HG03442 (cell line): ENCODE measurements at regions not wholly inside any gene's neighbourhood (a gene's known extent, or its start where the extent isn't known, plus 50 kb on each side); places are given as distances from the start of the nearest gene placed in this dataset.
"Not testable (repeated sequence)": the region's sequence is repeated elsewhere in the genome, so short reads cannot be mapped to it uniquely, and the experiment has no call there.

Source experiments
- ATAC-seq: cut with Tn5 transposase; IDR thresholded peaks from one replicate; pipeline ENCODE4 v1.9.1; 2021; ENCODE audit warnings: mild to moderate bottlenecking, moderate library complexity; ENCODE audit not compliant: unreplicated experiment

DNA sequence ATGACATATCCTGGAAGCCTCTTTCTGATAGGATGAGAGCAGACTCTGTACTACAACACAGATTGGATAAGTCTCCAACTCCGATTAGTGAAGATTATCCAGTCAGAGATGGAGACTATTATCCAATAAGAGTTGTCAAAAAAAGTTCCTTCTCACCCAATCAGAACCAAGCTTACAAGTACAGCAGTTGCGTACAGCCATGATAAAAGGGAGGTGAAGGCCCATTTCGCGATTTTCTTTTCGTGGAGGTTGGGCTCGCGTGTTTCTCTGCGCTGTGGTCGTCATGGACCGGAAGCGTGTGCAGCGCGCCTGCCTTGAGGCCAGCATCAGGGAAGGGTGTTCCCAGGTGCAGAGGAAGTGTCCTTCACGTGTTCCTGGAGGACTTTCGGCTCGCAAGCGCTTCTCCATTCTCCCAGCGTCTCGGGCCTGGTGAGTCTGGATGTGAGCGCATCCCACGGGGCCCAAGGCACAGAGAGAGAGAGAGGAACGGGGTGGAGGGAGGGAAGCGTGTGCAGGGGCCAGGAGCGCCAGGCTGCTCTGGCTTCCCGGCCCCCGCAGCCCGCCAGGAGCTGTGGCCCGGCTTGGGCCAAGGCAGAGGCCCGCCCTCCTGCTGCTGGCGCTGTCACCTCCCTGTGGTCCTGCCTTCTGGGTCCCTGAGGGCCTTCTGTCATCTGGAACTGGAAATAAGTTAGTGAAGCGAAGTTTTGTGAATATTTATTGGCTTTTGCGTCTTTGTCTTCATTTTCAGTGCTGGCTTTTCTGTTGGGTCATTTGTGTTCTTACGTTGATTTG is 53.9 kb downstream of the CDRT15L2 start:
- not testable (repeated sequence) for ATAC-seq

DNA sequence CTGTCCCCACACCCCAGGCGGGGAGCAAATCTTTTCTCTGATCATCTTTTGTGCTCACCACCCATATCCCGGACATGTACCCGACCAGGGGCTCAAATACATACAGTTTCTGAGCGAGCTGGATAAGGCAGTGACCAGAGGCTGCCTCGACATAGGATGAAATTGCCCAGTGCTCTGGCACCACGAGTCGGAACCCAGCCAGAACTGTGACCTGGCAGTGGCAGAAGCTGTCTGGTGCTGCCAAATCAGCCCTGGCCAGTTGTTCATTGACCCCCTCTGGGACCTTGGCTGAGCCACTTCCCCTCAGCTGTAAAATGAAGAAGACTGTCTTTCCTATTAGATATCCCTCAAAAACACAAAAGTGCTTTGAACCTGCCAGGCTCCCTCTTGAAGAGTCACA is 60.6 kb downstream of the CDRT15L2 start:
- not testable (repeated sequence) for ATAC-seq

DNA sequence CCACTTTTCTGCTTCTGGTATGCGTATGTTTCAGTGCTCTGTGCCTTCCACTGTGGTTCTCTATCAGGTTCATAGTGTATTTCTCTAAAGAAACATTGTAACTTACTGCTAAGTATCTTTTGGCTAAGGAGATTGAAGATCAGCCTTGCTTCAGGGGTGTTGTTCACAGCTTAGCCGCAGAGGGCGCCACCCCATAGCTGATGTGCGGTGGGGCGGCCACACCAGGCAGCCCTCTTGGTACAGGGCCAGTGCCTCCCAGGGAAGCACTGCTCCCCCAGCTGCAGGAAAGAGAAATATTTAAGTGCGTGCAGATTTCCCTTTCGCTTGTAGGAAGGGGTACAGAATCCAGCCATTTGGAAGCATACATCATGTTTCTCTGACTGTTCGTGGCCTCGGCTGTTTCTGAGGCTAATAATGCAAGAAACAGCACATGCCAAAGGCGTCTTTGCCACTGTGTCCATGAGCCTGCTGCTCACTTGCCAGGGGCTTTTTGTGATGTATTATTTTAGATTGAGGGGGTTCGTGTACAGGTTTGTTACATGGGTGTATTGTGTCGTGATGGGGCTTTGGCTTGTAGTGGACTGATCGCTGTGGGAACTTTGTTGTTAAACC is 67.2 kb downstream of the CDRT15L2 start:
- ATAC-seq: not testable (repeated sequence)

DNA sequence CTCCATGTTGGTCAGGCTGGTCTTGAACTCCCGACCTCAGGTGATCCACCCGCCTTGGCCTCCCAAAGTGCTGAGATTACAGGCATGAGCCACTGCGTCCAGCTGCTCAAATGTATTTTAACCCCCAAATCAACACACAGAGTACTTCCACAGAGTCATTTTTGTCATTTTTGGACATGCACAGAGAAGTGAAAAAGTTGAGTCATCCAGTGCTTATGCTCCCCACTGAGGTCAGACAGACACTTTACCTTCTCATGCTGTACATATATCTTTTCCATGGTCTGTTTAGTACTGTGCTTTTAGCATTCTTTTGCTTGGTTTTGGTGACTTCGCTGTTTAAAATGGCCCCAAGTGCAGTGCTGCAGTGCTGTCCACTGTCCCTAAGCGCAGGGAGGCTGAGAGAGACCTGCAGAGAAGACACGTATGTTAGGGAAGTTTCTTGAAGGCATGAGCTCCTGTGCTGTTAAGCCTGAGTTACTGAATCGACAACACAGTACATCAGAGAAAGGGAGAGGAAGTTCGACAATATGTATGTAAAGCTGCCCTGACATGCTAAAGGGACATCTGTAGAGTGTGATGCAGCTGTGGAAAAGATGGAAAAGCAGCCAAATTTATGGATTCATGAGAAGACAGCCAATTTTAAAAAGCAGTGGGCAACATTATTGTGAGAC is 69.7 kb downstream of the CDRT15L2 start:
- ATAC-seq: peak; percentile 82

DNA sequence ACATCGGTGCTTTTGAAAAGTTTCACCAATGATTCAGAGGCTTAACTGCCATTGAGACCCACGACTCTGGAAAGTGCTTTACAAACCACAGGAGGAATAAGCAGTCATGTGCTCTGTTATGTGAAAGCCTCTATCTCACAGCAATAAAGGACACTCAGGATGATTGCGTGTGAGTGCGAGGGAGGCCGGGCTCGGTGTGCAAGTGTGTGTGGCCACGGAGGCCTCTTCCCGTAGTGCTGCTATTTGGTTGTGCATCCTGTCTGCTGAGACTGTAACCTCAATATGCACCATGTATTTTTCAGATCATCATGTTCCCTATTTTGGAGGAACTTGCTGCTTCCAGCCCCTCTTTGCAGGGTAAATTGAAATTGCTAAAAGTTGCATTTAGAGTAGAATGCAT is 71.5 kb downstream of the CDRT15L2 start:
- not testable (repeated sequence) for ATAC-seq

DNA sequence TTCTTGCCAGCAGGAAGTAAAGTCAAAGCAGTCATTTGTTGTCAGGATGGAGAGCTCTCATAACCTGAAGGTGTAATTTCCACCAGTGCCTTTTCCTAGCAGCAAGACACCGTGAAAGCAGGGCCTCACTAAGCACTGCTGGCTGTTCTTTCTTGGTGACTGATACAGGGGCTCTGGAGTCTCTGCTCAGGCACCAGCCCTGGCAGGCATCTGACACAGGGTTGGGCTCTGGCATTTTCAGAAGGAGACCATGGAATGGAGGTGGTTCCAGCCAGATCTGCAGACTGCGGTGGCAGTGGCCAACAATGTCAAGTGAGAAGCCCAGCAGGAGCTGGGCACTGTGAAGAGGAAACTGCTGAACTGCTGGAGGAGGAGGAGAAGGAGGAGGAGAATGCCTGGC is 72.2 kb downstream of the CDRT15L2 start:
- ATAC-seq: not testable (repeated sequence)

DNA sequence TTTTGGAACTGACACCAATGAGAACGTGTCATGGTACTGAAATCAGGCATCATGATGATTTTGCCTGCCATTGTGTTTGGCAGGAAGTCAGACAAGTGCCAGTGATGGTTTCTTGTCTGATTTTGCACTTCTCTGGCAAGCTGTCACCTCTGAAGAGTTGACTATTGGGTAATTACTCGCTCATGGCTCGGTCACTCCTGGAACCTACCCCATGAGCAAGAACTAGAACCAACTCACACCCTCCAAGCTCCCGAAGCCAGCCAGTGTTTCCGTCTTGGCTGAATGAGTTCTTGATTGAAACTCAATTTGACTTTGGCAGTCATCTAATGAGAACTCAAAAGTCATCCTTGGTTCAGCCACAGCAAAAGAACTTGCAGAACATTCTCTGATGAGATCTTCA is 73.9 kb downstream of the CDRT15L2 start:
- not testable (repeated sequence) for ATAC-seq

DNA sequence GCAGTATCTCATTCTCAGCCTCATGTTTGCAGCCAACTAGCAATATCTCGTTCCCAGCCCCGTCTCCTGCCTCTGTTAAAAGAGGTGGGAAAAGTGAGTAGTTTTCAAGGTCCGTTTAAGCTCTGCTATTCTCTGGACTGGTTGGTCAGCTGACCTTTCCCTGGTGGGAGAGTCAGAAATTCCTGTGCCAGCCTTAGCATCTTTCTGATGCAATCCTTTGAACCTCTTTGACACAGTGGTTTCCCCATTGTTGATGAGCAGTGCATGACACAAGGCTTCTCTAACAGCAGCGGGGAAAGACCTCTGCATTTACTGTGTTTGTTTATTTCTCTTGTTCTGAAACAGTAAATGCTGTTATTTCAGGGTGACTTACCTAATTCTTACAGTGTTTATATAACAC is 74.6 kb downstream of the CDRT15L2 start:
- not testable (repeated sequence) for ATAC-seq

DNA sequence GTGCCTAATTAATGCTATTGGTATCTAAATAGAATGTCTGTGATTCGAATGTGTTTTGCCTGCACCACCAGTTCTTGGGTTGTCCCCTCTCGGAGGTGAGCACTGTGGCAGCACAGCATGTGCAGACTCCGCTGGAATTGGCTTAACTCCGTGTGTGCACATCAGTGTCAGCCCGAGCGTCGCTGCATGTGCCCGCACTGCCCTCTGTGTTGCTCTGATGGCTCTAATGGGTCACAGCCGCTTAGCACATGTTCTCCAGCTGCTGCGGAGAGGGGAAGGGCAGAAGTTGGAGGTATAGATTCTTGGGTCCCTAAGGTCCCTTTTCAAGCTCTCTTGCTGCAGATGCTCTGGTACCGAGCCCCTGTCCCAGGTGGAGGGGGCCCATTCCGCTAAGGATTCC is 75.1 kb downstream of the CDRT15L2 start:
- not testable (repeated sequence) for ATAC-seq

DNA sequence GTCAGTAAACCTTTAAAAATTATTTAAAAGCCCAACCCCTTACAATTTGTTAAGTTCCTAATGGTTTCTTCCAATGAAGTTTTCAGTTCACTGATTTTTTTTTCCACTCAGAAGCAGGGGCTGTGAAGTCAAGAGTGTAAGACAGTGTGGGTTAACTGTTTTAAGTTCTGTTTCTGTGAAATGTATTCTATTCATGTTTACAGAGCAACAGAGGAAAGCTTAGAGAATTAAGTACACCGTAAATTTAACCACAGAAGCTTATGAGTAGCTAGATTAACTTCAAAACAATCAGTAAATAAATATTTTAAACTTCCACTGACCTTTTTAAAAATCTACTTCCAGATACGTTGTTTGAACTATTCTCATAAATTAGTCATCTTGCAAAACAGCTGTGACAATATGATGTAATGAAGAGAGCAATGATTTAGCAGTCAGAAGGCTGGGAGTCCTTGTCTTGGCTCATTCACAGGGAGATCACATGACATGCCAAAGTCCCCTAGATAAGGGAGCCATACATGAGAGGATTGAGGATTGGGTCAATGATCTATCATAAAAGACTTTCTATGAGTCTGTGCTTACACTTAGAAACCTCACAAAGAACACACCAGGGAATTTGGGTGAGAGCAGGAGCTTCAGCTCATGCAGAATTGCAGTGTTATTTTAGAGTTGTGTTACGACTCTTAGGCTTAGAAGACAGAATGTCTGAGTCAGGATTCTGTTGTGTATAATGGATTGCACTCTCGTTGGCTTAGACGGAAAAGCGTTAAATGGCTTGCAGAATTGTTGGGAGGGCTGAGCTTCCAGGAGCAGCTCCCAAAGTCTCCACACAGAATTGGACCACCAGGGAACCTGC is 85.8 kb downstream of the CDRT15L2 start:
- not testable (repeated sequence) for ATAC-seq

DNA sequence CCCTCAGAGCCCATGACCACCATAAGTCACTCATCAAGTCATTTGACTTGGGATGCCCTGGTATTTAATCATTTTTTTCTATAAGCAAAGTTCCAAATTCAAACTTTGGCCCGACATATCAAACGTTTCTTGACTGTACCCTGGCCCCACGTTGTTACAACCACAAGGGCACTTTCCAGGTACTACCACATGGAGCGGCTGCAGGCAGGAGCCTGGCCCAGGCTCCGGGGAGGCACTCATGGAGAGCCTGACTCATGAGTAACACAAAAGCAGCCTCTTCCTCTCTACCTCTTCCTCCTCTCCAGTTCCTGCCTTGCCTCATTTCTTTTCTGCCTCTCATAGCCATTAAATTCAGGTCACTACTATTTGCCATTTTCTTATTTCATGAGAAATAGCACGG is 87.2 kb downstream of the CDRT15L2 start:
- not testable (repeated sequence) for ATAC-seq

DNA sequence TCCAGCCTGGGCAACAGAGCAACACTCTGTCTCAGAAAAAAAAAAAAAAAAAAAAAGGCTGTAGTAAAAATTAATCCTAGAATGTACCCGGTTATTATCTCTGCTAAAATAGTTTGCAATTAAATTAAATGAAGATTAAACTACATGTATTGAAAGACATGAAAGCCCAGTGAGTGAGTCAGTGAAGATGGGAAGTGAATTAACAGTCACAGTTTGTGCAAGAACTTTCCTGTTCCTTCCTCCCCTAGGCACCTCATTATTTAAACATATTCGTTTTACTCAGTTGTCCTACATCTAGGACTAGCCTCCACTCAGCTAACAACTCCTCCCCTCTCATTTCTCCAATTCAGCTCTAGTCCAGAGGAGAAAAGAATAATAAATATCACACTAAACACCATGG is 88.2 kb downstream of the CDRT15L2 start:
- not testable (repeated sequence) for ATAC-seq

DNA sequence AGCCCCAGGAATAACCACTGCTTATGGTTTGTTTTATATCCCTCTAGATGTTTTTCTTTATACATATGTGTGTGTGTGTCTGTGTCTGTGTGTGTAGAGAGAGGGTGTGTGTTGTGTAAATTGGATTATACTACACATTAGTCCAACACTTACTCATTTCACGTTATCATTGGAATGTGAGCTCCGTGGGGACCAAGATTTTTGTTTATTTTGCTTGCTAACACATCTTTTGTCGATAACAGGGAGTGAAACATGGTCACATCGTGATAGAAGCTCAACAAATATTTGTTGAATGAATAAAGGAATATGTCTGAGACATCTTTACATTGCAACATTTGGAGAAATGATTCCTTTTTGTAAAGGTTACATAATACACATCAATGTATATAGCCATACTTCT is 88.8 kb downstream of the CDRT15L2 start:
- ATAC-seq: not testable (repeated sequence)

DNA sequence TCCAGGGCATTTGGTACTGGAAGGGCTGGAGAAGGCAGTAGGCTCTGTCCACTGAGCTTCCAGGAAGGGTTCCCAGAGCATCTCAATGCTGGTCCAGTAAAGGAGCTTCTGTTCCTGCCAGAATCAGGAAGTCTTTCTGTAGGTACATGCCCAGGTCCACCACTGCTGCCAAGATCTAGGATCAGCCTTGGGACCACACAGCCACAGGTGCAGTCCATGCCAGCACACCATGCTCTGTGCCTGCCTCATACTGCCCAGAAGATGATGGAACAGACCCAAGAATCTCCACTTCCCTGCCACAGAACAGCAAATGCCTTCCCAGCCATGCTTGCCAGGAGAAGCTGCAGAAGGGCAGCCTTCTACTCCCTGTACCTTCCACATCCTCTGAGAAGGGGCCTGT is 89.3 kb downstream of the CDRT15L2 start:
- ATAC-seq: not testable (repeated sequence)

DNA sequence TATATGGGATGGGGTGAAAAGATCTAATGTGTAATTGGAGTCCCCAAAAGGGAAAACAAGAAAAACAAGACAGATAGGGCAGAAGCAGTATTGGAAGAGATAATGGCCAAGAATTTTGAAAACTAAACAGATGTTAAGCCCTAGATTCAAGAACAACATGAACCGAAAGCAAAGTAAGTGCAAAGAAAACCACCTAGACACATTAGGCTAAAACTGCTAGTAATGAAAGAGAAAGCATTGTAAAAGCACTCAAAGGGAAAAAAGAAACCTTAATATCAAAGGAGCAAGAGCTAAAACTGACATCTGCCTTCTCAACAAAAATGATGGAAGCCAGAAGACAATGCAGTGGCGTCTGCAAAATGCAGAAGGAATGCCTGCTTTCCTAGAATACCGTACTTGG is 91.0 kb downstream of the CDRT15L2 start:
- not testable (repeated sequence) for ATAC-seq

DNA sequence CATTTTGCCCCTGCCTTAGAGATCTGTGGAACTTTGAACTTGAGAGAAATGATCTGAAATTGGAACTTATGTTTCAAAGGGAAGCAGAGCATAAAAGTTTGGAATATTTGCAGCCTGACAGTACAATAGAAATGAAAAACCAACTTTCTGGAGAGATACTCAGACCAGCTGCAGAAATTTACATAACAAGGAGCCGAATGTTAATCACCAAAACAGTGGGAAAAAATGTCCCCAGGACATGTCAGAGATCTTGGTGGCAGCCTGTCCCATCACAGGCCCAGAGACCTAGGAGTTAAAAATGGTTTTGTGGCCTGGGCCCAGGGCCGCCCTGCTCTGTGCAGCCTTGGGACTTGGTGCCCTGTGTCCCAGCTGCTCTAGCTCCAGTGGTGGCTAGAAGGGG is 94.8 kb downstream of the CDRT15L2 start:
- not testable (repeated sequence) for ATAC-seq

DNA sequence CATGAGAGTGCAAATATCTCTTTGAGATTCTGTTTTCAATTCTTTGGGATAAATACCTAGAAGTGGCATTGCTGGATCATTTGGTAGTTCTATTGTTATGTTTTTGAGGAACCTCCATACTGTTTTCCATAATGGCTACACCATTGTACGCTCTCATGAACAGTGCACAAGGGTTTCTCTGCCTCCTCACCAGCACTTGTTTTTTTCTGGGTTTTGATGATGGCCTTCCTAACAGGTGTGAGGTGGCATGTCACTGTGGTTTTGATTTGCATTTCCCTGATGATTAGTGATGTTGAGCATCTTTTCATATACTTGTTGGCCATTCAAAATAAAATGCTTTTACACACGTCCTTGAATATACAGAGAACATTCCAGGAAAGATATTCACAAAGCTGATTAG is 96.2 kb downstream of the CDRT15L2 start:
- ATAC-seq: not testable (repeated sequence)

DNA sequence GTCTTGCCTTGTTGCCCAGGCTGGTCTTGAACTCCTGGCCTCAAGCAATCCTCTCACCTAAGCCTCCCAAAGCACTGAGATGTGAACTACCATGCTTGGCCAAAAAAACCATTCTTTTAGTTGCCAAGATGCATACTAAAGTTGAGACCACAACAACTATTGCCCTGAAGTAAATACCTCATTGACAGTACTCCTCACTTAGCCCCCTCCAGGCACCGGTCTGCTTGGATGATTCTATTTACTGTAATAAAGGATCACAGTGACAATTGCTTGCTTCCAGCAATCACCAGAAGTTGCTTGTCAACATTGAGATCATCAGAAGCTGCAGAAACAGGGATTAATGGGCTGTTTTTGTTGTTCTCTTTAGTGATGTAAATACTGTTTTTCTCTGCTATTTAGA is 97.1 kb downstream of the CDRT15L2 start:
- ATAC-seq: not testable (repeated sequence)

DNA sequence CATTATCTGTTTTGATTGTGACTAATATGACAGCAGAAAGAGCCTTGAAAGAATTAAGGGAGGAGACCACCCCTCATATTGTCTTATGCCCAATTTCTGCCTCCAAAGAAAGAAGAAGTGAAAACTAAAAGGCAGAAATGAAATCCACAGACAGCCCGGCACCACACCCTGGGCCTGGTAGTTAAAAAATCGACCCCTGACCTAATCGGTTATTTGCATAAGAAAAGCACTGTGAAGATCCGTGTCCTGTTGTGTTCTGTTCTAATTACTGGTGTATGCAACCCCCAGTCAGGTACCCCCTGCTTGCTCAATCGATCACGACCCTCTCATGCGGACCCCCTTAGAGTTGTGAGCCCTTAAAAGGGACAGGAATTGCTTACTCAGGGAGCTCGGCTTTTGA is 97.9 kb downstream of the CDRT15L2 start:
- ATAC-seq: not testable (repeated sequence)

DNA sequence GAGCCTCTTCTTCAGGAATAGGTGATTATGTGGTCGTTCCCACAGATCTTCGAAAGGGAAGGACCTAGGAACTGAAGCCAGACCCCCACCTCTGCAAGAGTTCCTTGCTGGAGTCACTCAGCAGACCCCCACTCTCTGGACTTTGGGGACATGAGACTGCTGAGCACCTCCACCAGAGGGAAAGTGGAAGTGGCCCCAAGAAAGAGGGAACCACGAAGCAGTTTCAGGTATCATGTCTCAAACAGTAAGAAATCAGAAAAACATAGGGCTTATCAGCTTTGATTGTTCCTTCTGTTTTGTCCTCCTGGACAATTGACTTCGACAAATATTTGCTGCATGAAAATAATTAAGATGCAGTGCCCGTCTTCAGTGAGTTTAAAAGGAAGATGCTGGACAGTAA is 98.9 kb downstream of the CDRT15L2 start:
- peak; percentile 38 for ATAC-seq
